ENCODE measurements at regions not wholly inside any gene's neighbourhood (a gene's known extent, or its start where the extent isn't known, plus 50 kb on each side); places are given as distances from the start of the nearest gene placed in this dataset.

DNA sequence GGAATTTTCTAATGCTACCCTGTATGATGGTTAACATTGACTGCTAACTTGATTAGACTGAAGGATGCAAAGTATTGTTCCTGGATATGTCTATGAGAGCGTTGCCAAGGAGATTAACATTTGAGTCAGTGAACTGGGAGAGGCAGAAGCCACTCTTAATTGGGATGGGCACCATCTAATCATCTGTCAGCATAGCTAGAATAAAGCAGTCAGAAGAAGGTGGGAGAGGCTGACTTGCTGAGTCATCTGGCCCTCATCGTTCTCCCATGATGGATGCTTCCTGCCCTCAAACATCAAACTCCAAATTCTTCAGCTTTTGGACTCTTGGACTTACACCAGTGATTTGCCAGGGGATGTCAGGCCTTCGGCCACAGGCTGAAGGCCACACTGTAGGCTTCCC, 878.5 kb downstream of the PCDH7 start:
- DNase-seq (ENCODE audit: extremely low read depth in 1 of 11, low read depth in 9 of 11, low spot score in 4 of 11): no peak

DNA sequence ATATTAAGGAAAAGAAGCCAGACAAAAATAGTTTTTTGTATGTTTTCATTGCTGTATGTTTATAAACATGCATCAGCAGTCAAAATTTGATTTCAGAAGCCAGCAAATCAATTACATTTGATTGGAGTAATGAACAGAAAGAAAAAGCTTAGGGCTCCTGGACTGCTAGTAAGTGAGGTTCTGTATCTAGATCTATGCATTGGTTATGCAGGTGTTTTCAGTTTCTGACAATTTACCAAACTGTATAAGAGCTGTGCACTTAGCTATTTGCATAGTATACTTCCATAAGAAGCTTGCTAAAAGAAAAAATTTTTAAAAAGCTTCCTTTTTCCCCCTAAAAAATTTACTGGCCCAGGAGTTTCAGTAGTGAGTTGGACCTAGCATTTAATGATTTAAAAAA, 881.6 kb downstream of the PCDH7 start:
- no peak for DNase-seq (ENCODE audit: extremely low read depth in 1 of 11, low read depth in 9 of 11, low spot score in 4 of 11)

DNA sequence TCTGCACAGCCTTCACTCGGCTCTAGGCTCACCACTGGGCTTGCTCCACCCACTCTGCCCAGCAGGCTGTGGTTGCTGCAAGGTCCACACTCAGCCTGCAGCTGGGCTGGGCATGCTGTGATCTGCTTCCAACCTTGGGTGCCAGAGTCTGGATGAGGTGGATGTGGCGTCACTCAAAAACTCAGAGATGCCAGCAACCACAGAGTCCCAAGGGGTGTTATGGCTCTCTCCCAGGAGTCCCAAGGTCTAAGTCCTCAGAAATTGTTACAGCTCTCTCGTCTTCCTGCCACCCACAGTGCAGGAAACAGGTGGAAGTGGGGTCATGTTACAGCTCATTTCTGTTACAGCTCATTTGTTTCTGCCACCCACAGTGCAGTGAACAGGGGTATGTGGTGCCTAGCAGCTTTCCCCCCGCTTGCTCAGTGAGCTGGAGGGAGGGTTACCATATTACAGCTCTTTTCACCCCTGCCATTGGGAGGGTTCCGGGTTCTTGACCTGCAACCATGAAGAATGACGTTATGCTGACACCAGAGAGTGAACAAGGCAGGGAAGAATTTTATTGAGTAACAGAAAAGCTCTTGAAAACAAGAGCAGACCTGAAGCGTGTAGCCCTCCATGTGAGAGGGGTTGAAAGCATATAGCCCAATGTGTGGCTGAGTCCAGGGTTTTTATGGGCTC, 893.9 kb downstream of the PCDH7 start:
- no peak for DNase-seq (ENCODE audit: extremely low read depth in 1 of 11, low read depth in 9 of 11, low spot score in 4 of 11)

DNA sequence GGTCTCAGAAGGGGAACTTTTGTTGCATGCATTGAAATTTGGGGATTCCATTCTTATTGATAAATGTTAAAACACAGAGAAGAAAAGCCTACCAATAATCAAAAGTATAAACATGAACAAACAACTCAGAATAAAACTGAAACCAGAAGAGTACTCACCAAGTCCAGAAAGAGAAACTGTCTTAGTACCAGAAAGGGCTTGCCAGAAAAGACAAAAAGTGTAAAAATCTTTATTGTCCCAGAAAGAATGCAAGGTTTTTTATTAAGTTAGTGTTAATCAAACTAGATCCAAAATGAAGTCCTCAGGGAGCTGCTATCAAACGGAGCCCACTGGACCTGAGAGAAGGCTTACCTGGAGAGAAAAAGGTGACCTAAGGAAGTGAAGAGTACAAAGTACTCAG, 897.5 kb downstream of the PCDH7 start:
- DNase-seq (ENCODE audit: extremely low read depth in 1 of 11, low read depth in 9 of 11, low spot score in 4 of 11): no peak

DNA sequence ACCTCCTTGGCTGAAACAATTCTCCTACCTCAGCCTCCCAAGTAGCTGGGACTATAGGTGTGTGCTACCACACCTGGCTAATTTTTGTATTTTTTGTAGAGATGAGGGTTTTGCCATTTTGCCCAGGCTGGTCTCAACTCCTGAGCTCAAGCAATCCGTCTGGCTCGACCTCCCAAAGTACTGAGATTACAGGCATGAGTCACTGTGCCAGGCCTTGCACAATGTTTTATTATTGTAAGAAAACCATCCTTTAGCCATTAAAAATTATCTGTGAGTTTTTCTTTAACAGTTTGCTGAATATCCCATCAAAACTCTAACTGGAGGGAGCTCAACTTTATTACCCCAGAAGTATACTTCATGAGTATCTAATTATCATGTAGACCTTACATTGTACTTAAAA, 900.3 kb downstream of the PCDH7 start:
- no peak for DNase-seq (ENCODE audit: extremely low read depth in 1 of 11, low read depth in 9 of 11, low spot score in 4 of 11)

DNA sequence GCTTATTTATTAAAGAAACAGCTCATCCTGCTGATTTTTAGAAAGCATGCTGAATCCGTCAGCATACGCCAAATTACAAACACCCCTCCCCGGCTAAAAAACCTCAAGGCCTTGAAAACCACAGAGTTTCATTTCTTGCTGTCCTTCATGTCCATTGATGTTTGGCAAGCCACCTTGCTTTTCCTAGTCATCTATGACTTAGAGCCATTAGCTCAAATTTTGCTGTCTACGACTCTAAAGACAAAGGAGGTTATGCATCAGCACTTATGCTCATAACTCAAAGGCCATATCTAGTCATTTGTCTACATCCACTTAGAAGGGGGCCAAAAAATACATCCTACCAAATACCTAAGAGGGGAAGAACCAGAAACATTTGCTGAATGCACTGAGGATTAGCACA, 925.1 kb downstream of the PCDH7 start:
- no peak for DNase-seq (ENCODE audit: extremely low read depth in 1 of 11, low read depth in 9 of 11, low spot score in 4 of 11)

DNA sequence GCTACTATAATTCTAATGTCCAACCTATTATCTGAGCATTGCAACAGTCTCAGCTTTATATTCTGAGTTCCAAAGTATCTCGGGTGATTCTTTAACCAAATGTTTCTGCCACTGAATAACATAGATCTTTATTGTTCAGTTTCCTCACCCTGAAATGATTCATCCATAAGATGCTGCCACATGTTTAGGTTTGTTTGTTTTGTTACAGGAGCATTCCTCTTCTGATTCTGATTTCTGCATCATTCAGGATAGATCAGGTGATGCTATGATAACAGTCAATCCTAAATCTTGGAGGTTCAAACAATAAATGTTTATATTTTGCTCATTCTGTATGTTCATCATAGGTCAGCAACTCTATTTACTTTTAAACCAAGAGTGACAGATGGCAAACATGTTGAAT, 927.6 kb downstream of the PCDH7 start:
- no peak for DNase-seq (ENCODE audit: extremely low read depth in 1 of 11, low read depth in 9 of 11, low spot score in 4 of 11)

DNA sequence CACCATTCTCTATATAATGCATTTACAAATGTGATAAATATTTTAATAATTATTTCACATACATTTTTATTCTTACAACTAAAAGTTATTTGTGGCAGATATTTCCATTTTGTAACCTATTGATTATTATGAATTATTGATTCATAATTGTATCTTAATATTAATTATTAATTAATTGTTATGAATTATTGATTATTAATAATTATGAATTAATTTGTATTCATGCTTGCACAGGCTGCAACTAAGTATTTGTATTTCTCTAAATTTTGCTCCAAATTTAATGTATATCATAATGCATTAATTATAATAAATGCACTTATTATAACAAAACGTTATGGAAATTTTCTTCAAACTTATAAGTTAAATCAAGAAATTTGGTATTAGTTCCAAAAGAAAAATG, 929.7 kb downstream of the PCDH7 start:
- DNase-seq (ENCODE audit: extremely low read depth in 1 of 11, low read depth in 9 of 11, low spot score in 4 of 11): no peak

DNA sequence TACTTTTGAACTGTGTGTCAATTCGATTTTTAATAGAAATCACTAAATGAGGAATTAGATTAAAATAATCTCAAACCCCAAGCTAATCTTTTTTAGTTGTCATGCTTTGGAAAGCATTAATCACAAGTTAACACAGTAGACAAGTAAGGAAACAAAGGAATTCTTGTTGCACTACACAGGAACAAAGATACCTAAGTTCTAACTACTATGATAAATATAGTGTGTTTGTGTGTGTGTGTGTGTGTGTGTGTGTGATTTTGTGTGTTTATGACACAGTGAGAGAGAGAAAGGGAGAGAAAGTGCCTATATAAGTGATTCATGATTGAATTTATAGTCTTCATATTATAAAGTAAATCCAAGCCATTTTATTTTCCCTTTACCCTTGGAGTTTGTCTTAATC, 931.4 kb downstream of the PCDH7 start:
- no peak for DNase-seq (ENCODE audit: extremely low read depth in 1 of 11, low read depth in 9 of 11, low spot score in 4 of 11)

DNA sequence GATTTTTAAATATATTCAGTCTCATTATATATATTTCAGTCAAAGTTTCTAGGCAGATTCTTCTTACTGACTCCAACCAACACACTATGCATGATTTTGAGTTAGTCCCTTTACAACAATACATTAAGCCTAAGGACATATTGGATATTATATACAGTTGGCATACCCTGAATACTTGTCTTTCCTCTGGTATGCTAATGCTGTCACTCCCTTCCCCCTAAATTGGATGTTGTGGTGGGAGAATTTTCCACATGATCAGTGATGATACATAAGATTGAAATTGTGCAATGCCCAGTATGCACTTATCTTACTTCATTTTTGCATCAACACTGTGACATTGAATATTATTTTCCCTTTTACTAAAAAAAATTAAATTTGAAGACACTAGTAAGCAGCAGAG, 935.2 kb downstream of the PCDH7 start:
- DNase-seq (ENCODE audit: extremely low read depth in 1 of 11, low read depth in 9 of 11, low spot score in 4 of 11): no peak

DNA sequence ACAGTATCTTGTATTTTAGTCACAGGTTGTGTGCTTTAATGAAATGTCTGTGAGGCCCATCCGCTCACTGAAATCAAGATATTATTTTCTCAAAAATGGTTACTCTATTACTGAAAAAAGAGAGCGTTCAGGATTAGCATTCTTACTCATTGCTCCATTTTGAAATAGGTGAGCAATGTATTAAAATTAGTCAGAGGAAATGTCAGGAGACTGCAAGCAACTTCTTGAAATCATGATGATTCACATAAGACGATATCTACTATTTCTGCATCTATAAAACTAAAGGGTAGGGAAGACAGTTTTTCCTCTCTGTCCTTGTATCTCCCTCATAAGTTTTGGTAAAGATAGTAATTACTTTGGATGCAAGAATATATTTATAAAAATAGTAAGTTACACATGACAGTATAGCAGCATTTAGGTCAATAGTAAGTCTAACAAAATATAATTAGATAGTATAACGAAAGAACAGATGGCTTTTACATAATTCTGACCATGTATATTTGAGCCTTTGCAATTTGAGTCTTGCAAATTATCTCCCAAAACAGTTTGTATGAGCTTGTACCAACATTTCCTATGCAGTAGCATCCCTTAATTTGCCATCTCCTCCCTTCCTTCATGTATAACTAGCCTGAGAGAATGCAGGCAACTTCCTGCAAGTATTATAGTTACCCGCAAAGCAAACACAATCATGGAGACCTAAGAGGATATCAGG, 937.8 kb downstream of the PCDH7 start:
- no peak for DNase-seq (ENCODE audit: extremely low read depth in 1 of 11, low read depth in 9 of 11, low spot score in 4 of 11)

DNA sequence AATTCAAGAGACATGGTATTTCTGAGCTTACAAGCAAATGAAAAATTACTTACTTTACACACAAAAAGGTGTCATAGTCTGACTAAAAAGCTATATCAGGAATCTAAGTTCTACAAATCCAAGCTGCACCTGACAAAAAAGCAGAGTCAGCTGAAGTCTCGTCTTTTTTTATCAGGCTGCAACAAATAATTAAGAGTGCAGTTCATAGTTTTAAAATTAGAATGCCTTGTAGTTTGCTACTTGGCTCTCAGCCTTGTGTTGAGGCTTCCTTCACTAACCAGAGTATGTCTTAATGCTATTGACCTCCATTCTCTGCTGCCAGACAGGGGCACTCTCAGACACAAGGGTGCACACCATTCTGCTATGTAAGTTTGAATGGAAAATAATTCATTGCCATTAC, 940.7 kb downstream of the PCDH7 start:
- DNase-seq (ENCODE audit: extremely low read depth in 1 of 11, low read depth in 9 of 11, low spot score in 4 of 11): no peak

DNA sequence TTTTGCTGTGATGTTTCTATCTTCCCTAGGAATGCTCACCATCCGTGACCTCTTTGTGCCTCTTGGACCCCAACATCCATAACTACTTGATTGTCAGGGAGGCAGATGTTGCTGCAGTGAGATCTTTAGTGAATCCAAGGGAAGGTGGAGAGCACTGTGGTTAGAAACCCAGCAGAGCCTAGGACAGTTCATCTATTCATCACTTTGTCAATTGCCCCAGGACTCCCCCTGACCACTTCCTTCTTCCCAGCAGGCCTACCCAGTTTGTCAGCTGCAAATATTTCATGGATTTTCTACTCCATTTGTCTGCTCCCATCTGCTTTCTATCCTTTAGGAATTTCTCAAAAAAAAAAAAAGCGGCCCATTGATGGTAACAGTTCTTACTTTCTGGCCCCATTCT, 942.8 kb downstream of the PCDH7 start:
- DNase-seq (ENCODE audit: extremely low read depth in 1 of 11, low read depth in 9 of 11, low spot score in 4 of 11): no peak

DNA sequence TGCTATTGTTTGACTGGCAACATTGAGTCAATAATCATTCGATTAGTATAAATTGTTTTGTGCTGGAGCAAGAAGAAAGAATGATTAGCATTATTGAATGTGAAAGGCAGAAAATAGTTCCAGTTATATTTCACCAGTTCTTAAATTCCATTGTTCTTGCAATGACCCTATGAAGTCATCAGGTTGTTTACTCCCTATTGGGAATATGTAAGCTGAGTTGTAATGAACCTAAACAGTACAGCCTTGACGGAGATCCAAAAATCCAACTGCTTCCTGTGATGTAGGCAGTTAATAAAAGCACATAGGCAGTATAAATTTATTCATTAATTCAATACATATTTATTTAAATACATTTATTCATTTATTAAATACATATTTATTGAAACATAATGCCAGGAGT, 947.5 kb downstream of the PCDH7 start:
- DNase-seq (ENCODE audit: extremely low read depth in 1 of 11, low read depth in 9 of 11, low spot score in 4 of 11): no peak

DNA sequence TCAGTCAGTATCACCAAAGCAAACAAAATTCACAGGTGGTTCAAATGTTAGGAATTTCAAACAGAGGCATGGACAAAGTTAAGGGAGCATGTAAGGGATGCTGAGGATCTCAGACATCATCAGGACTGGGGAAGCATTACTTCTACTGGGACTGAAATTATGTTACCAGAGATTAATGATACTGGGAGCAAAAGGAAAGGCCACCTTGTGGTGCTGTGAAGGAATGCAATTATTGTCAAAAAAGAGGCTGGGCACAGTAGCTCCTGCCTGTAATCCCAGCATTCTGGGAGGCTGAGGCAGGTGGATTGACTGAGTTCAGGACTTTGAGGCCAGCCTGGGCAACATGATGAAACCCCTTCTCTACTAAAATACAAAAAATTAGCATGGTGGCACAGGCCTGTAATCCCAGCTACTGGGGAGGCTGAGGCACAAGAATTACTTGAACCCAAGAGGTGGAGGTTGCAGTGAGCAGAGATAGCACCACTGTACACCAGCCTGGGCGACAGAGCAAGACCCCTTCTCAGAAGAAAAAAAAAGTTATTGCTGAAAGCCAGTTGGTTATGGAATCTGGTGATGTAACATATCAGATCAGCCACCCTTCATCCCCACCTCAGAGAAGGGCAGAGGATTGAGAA, 954.3 kb downstream of the PCDH7 start:
- no peak for DNase-seq (ENCODE audit: extremely low read depth in 1 of 11, low read depth in 9 of 11, low spot score in 4 of 11)

DNA sequence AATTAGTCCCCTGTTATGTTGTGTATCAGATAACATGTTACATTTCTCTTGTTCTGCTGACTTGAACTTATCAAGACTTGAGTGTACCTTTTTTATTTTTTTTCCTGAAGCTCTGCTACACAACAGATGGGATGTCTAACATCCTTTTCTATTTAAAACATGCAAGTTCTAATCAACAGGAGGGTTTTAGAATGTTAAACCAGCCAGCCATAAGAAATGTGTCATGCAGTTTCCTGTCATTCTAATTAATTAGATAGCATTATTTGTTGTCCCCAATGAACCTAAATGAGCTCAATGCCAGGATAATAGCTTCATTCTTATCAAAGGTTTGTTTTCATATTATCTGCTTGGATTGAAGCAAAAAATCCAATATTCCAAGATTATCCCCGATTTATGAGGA, 958.2 kb downstream of the PCDH7 start:
- no peak for DNase-seq (ENCODE audit: extremely low read depth in 1 of 11, low read depth in 9 of 11, low spot score in 4 of 11)

DNA sequence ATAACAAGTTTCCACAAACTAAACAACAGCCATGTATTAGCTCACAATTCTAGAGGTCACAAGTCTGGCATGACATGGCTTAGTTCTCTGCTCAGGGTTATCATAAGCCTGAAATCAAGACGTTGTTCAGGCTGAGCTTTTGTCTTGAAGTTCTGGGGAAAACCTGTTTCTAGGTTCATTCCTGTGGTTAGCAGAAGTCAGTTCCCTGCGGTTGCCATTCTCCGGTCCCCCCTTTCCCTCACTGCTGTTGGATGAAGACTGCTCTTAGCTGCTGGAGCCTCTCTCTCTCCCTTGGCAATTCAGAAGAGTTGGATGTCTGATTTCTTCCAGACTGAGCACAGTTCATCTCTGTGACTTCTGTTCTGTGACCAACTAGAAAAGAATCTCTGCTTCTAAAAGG, 962.6 kb downstream of the PCDH7 start:
- DNase-seq (ENCODE audit: extremely low read depth in 1 of 11, low read depth in 9 of 11, low spot score in 4 of 11): no peak

DNA sequence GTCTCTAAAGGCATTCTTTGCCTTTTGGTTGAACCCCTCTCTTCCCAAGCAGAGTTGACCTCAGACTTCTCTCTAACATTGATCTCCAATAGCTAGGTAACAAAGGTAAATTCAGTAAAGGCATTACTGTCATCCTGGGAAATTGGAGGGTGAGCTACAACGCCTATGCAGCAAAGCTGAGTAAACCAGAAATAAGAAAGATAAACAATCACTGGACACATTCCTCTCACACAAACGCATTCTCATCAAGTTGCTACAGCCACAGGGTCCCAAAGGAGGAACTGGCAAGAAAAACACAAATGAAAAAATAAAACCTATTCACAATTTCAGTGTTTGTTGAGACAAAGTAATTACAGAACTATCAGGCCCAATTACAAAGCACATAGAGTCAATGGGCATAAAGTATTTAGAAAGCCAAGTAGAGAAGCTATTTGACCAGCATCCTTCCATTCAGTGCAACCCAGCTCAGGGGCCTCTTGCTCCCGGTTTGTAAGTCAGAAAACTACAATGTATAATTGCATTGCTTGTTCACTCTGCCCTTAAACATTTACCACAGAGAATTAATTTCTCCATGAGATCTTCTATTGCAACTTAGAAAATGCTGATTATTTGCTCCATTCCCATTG, 967.7 kb downstream of the PCDH7 start:
- DNase-seq (ENCODE audit: extremely low read depth in 1 of 11, low read depth in 9 of 11, low spot score in 4 of 11): no peak

DNA sequence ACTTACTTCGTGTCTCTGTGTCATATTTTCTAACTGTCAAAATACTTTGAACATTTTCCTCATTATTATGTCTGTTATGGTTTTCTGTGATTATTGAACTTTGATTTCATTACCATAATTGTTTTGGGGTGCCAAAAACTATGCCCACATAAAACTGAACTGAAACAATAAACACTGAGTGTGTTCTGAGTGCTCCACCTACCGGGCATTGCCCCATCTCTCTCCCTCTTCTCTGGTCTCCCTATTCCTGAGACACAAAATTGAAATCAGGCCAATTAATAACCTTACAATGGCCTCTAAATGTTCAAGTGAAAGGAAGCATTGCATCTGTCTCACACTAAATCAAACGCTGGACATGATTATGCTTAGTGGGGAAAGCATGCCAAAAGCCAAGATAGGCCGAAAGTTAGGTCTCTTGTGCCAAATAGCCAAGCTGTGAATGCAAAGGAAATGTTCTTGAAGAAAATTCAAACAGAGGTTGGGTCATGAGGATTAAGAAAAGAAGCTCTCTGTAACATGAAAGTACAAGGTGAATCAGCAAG, 972.3 kb downstream of the PCDH7 start:
- no peak for DNase-seq (ENCODE audit: extremely low read depth in 1 of 11, low read depth in 9 of 11, low spot score in 4 of 11)

DNA sequence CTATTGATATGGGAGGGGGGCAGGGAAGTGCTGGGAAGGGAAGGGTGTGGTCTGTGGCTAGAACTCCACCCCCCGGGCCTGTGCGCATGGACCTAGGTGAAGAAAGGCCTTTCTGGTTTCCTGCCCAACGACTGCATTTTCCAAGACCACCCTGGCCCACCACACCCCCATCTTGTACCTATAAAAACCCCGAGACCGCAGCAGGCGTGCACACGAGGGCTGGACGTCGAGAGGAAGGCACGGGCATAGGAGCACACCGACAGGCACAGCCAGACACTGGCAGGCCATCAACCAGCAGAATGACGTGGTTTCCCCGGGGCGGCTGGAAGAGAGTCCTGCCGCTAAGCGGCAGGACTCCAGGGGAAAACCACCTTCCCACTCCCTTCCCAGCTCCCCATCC, 981.1 kb downstream of the PCDH7 start:
- no peak for DNase-seq (ENCODE audit: extremely low read depth in 1 of 11, low read depth in 9 of 11, low spot score in 4 of 11)
